HCT116 (cell line): ENCODE measurements at regions not wholly inside any gene's neighbourhood (a gene's known extent, or its start where the extent isn't known, plus 50 kb on each side); places are given as distances from the start of the nearest gene placed in this dataset.

Experiments used
- ATAC-seq: fragments of 200-7000 bp; cut with Tn5 transposase; 2 replicates; pipeline ENCODE4 v1.9.1; 2020; ENCODE audit warnings: mild to moderate bottlenecking, moderate library complexity
- BruUV-seq: library from RNA; stranded (reverse); fragments of 400-500 nt; replicated peaks from 2 replicates; lab custom pipeline; 2021; lab: Mats Ljungman, UMichigan
- CTCF ChIA-PET: fragments of 300-600 bp; sonication (Branson Sonifier 250); formaldehyde crosslinking; loops from one replicate; lab custom pipeline; 2021; ENCODE audit warnings: antibody characterized with exemption; lab: Charles Lee
- POLR2A ChIA-PET: fragments of 300-600, 350-600 bp; sonication (Branson Sonifier 250); formaldehyde crosslinking; loops from one replicate; lab custom pipeline; 2021; ENCODE audit warnings: antibody characterized with exemption; lab: Charles Lee
- RAD21 ChIA-PET, 2 experiments: fragments of 300-600 bp; sonication (Branson Sonifier 250); formaldehyde crosslinking; loops; one replicate each; lab custom pipeline; 2023; ENCODE audit warnings: low total read pairs in 2 of 2; ENCODE audit not compliant: uncharacterized antibody in 2 of 2, unreplicated experiment in 2 of 2, low non-redundant PET in 1 of 2; lab: Charles Lee
- DNase-seq: peaks from one replicate; pipeline ENCODE4 v3.0.0-alpha.2; 2010; ENCODE audit warnings: low read depth, low spot score
- H2AFZ ChIP-seq: fragments of 200-600 bp; shearing (Covaris generic), sonication (generic); 2 replicates; pipeline ENCODE4 v1.6.1; 2017; ENCODE audit warnings: low read depth, mixed run types, mixed read lengths, antibody characterized with exemption, low read length; ENCODE audit not compliant: poor library complexity, severe bottlenecking
- H3K27ac ChIP-seq: 2 replicates; pipeline ENCODE4 v1.5.1; 2012; ENCODE audit warnings: low read depth, low read length
- H3K27me3 ChIP-seq: fragments of 200-600 bp; sonication (generic); 2 replicates; pipeline ENCODE4 v1.6.1; 2016; ENCODE audit warnings: mixed run types, low read length, mixed read lengths; ENCODE audit not compliant: insufficient read depth
- H3K36me3 ChIP-seq, 2 experiments: fragments of 200-500 bp in 1 of 2; fragments of 200-600 bp in 1 of 2; sonication (Bioruptor generic) in 1 of 2; sonication (generic) in 1 of 2; 2 replicates each; pipeline versions ENCODE4 v1.5.1 to v1.6.1; 2014 to 2016; ENCODE audit warnings: low read length in 2 of 2, inconsistent platforms in 1 of 2, mixed read lengths in 1 of 2, mixed run types in 1 of 2; ENCODE audit not compliant: insufficient read depth in 2 of 2, control insufficient read depth in 1 of 2
- H3K4me1 ChIP-seq, 2 experiments: fragments of 200-600 bp in 1 of 2; sonication (generic) in 1 of 2; 2 replicates each; pipeline versions ENCODE4 v1.5.1 to v1.6.1; 2012 to 2017; ENCODE audit warnings: low read length in 2 of 2, inconsistent platforms in 1 of 2, mild to moderate bottlenecking in 1 of 2, mixed read lengths in 1 of 2, mixed run types in 1 of 2, moderate library complexity in 1 of 2; ENCODE audit not compliant: insufficient read depth in 2 of 2, control insufficient read depth in 1 of 2
- H3K4me2 ChIP-seq: fragments of 200-600 bp; sonication (generic); 2 replicates; pipeline ENCODE4 v1.6.1; 2017; ENCODE audit warnings: mixed run types, low read length, mixed read lengths
- H3K4me3 ChIP-seq, 2 experiments: fragments of 200-600 bp in 1 of 2; sonication (generic) in 1 of 2; replicated peaks in 1 of 2; 2 replicates each; pipeline ENCODE4 v1.5.1; 2011 to 2016; ENCODE audit warnings: low read length in 2 of 2, control low read depth in 1 of 2, low read depth in 1 of 2, mild to moderate bottlenecking in 1 of 2, mixed read lengths in 1 of 2, mixed run types in 1 of 2
- H3K79me2 ChIP-seq: fragments of 200-600 bp; sonication (generic); 2 replicates; pipeline ENCODE4 v1.6.1; 2017; ENCODE audit warnings: mild to moderate bottlenecking, mixed run types, low read length, moderate library complexity, mixed read lengths; ENCODE audit not compliant: insufficient read depth
- H3K9ac ChIP-seq: fragments of 200-600 bp; sonication (generic); 2 replicates; pipeline ENCODE4 v1.6.1; 2016; ENCODE audit warnings: low read length, mixed read lengths
- H3K9me2 ChIP-seq: fragments of 200-600 bp; sonication (generic), shearing (Covaris generic); 2 replicates; pipeline ENCODE4 v1.6.1; 2017; ENCODE audit warnings: mixed run types, mild to moderate bottlenecking, moderate library complexity; ENCODE audit not compliant: insufficient read depth
- H3K9me3 ChIP-seq, 2 experiments: fragments of 200-500 bp in 1 of 2; fragments of 200-600 bp in 1 of 2; sonication (Bioruptor generic) in 1 of 2; sonication (generic) in 1 of 2; 2 replicates each; pipeline ENCODE4 v1.6.1; 2014 to 2017; ENCODE audit warnings: low read length in 2 of 2, mixed read lengths in 2 of 2, inconsistent platforms in 1 of 2, low read depth in 1 of 2, mild to moderate bottlenecking in 1 of 2, mixed run types in 1 of 2, moderate library complexity in 1 of 2; ENCODE audit not compliant: control insufficient read depth in 1 of 2, insufficient read depth in 1 of 2
- H4K20me1 ChIP-seq: fragments of 200-600 bp; sonication (generic), shearing (Covaris generic); 2 replicates; pipeline ENCODE4 v1.6.1; 2017; ENCODE audit warnings: mixed run types, mild to moderate bottlenecking, moderate library complexity; ENCODE audit not compliant: insufficient read depth
- CBX3 ChIP-seq: IDR thresholded peaks from 2 replicates; pipeline ENCODE4 v1.6.1; 2012; ENCODE audit warnings: low read depth
- CEBPB ChIP-seq: IDR thresholded peaks from 2 replicates; pipeline ENCODE4 v1.6.1; 2012; ENCODE audit warnings: low read depth
- EGR1 ChIP-seq: IDR thresholded peaks from 2 replicates; pipeline ENCODE4 v1.6.1; 2012; ENCODE audit warnings: low read depth
- ELF1 ChIP-seq: IDR thresholded peaks from 2 replicates; pipeline ENCODE4 v1.6.1; 2012; ENCODE audit warnings: low read depth, borderline replicate concordance
- EZH2 ChIP-seq: fragments of 200-600 bp; sonication (generic); IDR thresholded peaks from 2 replicates; pipeline ENCODE4 v1.6.1; 2017; ENCODE audit warnings: antibody characterized with exemption, mixed run types
- FOSL1 ChIP-seq: IDR thresholded peaks from 2 replicates; pipeline ENCODE4 v1.6.1; 2012; ENCODE audit warnings: low read depth
- POLR2AphosphoS5 ChIP-seq: IDR thresholded peaks from 2 replicates; pipeline ENCODE4 v1.6.1; 2011; ENCODE audit warnings: mild to moderate bottlenecking, low read depth, low read length, moderate library complexity
- SP1 ChIP-seq: IDR thresholded peaks from 2 replicates; pipeline ENCODE4 v1.6.1; 2012; ENCODE audit warnings: low read depth
- YY1 ChIP-seq: IDR thresholded peaks from 2 replicates; pipeline ENCODE4 v1.6.1; 2011; ENCODE audit warnings: low read length, low read depth, moderate library complexity, mild to moderate bottlenecking; ENCODE audit not compliant: insufficient replicate concordance; ENCODE audit errors: extremely low read depth
- ZFX ChIP-seq: fragments of 450-650 bp; IDR thresholded peaks from 2 replicates; pipeline ENCODE4 v1.6.1; 2017
- ZNF274 ChIP-seq: fragments of 200-500 bp; sonication (Bioruptor generic); IDR thresholded peaks from 2 replicates; pipeline ENCODE4 v1.6.1; 2014; ENCODE audit warnings: mild to moderate bottlenecking, low read depth, low read length, inconsistent platforms
- intact Hi-C: fragments of 100-400 bp; cut with micrococcal nuclease; formaldehyde crosslinking; loops from 2 replicates; pipeline ENCODE4 v1.10.0; 2022
- TF ChIP-seq, protein P1 (sequence below): IDR thresholded peaks from 2 replicates; pipeline ENCODE4 v1.6.1; 2012; ENCODE audit warnings: low read depth
- TF ChIP-seq, protein P2 (sequence below): IDR thresholded peaks from 2 replicates; pipeline ENCODE4 v1.6.1; 2012
- TF ChIP-seq, protein P3 (sequence below), 3 experiments: fragments of 200-600 bp in 1 of 3; sonication (generic) in 1 of 3; IDR thresholded peaks in 2 of 3; conservative IDR thresholded peaks in 1 of 3; 2 replicates each; pipeline ENCODE4 v1.5.1; 2012 to 2017; ENCODE audit warnings: low read depth in 2 of 3, low read length in 2 of 3, antibody characterized with exemption in 1 of 3, borderline replicate concordance in 1 of 3, control low read depth in 1 of 3, mild to moderate bottlenecking in 1 of 3, mixed read lengths in 1 of 3, mixed run types in 1 of 3, moderate library complexity in 1 of 3; ENCODE audit not compliant: insufficient read depth in 1 of 3
- TF ChIP-seq, protein P4 (sequence below): IDR thresholded peaks from 2 replicates; pipeline ENCODE4 v1.6.1; 2012
- TF ChIP-seq, protein P5 (sequence below): IDR thresholded peaks from 2 replicates; pipeline ENCODE4 v1.6.1; 2011; ENCODE audit warnings: mild to moderate bottlenecking, low read length, moderate library complexity; ENCODE audit not compliant: insufficient replicate concordance; ENCODE audit errors: extremely low read depth

DNA sequence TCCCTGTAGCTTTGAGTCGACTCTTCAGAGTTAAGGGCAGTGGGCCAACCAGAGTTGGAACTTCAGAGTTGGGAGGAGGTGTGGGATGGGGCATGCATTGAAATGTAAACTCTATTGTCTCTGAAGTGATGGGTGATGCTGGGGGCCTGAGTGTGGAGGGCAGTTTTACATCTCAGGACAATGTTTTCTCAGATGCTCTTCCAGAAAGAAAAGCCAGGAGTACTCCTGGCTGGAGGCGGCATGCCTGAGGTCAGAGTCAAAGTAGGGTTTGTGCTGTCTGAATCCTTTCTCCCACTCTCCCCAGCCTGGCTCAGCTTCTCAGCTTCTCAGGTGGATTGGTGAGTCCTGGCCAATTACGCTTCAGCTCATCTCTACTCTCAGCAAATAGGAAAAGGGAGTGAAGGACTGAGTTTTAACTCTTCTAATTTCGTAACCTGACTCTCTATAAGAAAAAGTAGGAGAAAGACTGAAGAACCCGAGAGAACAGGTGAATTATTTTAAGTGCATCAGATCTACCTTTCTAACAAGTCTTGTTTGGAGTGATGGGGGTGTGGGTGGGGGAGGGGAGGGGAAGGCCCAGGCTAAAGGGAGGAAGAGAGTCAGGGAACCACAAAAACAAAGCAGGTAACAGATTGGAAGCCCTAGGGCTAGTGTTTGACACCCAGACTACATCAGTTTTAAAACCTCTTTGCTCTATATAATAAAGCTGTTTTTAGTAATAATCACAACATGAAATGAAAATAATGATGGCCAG, 107.5 kb upstream of the PELI1 start:
- H3K9me3 ChIP-seq = no peaks in the 10 kb centered on the region
- ChIA-PET CTCF (no interaction called here), POLR2A (no interaction called here)
- no peak overlapping the region for H3K4me2 ChIP-seq
- H3K27me3 ChIP-seq = peaks cover 6% of the 10 kb centered on the region; the same call in 1 of the 2 replicates
- H3K4me1 ChIP-seq = no peaks in the 10 kb centered on the region
- no peak overlapping the region for H3K4me3 ChIP-seq
- intact Hi-C loops = no loop called here
- no peaks in the 10 kb centered on the region for H4K20me1 ChIP-seq
- no peaks in the 10 kb centered on the region for H3K79me2 ChIP-seq
- H3K9ac ChIP-seq = no peak overlapping the region
- H2AFZ ChIP-seq = no peak overlapping the region
- H3K36me3 ChIP-seq = no peaks in the 10 kb centered on the region
- H3K9me2 ChIP-seq = no peaks in the 10 kb centered on the region
- BruUV-seq = no TSS peak
- ATAC-seq (no peak), DNase-seq (no peak)
- TF ChIP-seq CEBPB = no peak
- no peak for TF ChIP-seq EGR1
- TF ChIP-seq, protein P1, sequence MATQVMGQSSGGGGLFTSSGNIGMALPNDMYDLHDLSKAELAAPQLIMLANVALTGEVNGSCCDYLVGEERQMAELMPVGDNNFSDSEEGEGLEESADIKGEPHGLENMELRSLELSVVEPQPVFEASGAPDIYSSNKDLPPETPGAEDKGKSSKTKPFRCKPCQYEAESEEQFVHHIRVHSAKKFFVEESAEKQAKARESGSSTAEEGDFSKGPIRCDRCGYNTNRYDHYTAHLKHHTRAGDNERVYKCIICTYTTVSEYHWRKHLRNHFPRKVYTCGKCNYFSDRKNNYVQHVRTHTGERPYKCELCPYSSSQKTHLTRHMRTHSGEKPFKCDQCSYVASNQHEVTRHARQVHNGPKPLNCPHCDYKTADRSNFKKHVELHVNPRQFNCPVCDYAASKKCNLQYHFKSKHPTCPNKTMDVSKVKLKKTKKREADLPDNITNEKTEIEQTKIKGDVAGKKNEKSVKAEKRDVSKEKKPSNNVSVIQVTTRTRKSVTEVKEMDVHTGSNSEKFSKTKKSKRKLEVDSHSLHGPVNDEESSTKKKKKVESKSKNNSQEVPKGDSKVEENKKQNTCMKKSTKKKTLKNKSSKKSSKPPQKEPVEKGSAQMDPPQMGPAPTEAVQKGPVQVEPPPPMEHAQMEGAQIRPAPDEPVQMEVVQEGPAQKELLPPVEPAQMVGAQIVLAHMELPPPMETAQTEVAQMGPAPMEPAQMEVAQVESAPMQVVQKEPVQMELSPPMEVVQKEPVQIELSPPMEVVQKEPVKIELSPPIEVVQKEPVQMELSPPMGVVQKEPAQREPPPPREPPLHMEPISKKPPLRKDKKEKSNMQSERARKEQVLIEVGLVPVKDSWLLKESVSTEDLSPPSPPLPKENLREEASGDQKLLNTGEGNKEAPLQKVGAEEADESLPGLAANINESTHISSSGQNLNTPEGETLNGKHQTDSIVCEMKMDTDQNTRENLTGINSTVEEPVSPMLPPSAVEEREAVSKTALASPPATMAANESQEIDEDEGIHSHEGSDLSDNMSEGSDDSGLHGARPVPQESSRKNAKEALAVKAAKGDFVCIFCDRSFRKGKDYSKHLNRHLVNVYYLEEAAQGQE = no peak
- TF ChIP-seq, protein P2, sequence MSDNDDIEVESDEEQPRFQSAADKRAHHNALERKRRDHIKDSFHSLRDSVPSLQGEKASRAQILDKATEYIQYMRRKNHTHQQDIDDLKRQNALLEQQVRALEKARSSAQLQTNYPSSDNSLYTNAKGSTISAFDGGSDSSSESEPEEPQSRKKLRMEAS = no peak
- no peak for TF ChIP-seq CBX3
- TF ChIP-seq, protein P3, sequence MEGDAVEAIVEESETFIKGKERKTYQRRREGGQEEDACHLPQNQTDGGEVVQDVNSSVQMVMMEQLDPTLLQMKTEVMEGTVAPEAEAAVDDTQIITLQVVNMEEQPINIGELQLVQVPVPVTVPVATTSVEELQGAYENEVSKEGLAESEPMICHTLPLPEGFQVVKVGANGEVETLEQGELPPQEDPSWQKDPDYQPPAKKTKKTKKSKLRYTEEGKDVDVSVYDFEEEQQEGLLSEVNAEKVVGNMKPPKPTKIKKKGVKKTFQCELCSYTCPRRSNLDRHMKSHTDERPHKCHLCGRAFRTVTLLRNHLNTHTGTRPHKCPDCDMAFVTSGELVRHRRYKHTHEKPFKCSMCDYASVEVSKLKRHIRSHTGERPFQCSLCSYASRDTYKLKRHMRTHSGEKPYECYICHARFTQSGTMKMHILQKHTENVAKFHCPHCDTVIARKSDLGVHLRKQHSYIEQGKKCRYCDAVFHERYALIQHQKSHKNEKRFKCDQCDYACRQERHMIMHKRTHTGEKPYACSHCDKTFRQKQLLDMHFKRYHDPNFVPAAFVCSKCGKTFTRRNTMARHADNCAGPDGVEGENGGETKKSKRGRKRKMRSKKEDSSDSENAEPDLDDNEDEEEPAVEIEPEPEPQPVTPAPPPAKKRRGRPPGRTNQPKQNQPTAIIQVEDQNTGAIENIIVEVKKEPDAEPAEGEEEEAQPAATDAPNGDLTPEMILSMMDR (IDR thresholded peaks at IDR 0.05 in 2 of 3, conservative IDR thresholded peaks at IDR 0.05 in 1 of 3; ENCODE audit: borderline replicate concordance in 1 of 3, insufficient read depth in 1 of 3, low read depth in 2 of 3, low read length in 2 of 3) = no peak
- TF ChIP-seq EZH2 = no peak
- TF ChIP-seq FOSL1 = no peak
- TF ChIP-seq, protein P4, sequence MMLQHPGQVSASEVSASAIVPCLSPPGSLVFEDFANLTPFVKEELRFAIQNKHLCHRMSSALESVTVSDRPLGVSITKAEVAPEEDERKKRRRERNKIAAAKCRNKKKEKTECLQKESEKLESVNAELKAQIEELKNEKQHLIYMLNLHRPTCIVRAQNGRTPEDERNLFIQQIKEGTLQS = no peak
- TF ChIP-seq ELF1 = no peak
- TF ChIP-seq, protein P5, sequence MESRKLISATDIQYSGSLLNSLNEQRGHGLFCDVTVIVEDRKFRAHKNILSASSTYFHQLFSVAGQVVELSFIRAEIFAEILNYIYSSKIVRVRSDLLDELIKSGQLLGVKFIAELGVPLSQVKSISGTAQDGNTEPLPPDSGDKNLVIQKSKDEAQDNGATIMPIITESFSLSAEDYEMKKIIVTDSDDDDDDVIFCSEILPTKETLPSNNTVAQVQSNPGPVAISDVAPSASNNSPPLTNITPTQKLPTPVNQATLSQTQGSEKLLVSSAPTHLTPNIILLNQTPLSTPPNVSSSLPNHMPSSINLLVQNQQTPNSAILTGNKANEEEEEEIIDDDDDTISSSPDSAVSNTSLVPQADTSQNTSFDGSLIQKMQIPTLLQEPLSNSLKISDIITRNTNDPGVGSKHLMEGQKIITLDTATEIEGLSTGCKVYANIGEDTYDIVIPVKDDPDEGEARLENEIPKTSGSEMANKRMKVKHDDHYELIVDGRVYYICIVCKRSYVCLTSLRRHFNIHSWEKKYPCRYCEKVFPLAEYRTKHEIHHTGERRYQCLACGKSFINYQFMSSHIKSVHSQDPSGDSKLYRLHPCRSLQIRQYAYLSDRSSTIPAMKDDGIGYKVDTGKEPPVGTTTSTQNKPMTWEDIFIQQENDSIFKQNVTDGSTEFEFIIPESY = no peak
- no peak for TF ChIP-seq YY1
- TF ChIP-seq ZNF274 = no peak
- no peak for TF ChIP-seq ZFX
- no peak for TF ChIP-seq POLR2AphosphoS5
- TF ChIP-seq SP1 = no peak
- TF ChIP-seq, all 23 proteins: peak for 0
- RAD21 ChIA-PET = no interaction called here
- H3K27ac ChIP-seq = no peak overlapping the region
